Spleen (tissue), 11 donors: ENCODE measurements at regions not wholly inside any gene's neighbourhood (a gene's known extent, or its start where the extent isn't known, plus 50 kb on each side); places are given as distances from the start of the nearest gene placed in this dataset.
"Not testable (repeated sequence)": the region's sequence is repeated elsewhere in the genome, so short reads cannot be mapped to it uniquely, and the experiment has no call there.

Experiments
- DNase-seq: peaks from one replicate; pipeline ENCODE4 v3.0.0-alpha.2; 2020
- H3K27ac ChIP-seq, 8 donors: fragments of 200-600 bp; sonication (generic) in 7 of 8; 1 replicate in 4 of 8; 2 replicates in 4 of 8; pipeline versions ENCODE4 v1.5.0 to v1.8.0; 2016 to 2021; ENCODE audit warnings: inconsistent platforms in 4 of 8, mild to moderate bottlenecking in 4 of 8, moderate library complexity in 1 of 8
- H3K27me3 ChIP-seq, 7 donors: fragments of 200-600 bp; sonication (generic) in 6 of 7; replicated peaks in 1 of 7; 1 replicate in 4 of 7; 2 replicates in 3 of 7; pipeline versions ENCODE4 v1.5.0 to v1.8.0; 2016 to 2021; ENCODE audit warnings: inconsistent platforms in 3 of 7, mild to moderate bottlenecking in 1 of 7
- H3K36me3 ChIP-seq, 6 donors: fragments of 200-600 bp; sonication (generic) in 5 of 6; 1 replicate in 4 of 6; 2 replicates in 2 of 6; pipeline versions ENCODE4 v1.5.0 to v1.8.0; 2016 to 2021; ENCODE audit warnings: inconsistent platforms in 2 of 6
- H3K4me1 ChIP-seq, 6 donors: fragments of 200-600 bp; sonication (generic) in 5 of 6; 1 replicate in 3 of 6; 2 replicates in 3 of 6; pipeline versions ENCODE4 v1.5.0 to v1.8.0; 2016 to 2021; ENCODE audit warnings: inconsistent platforms in 3 of 6
- H3K4me3 ChIP-seq, 8 donors: fragments of 200-600 bp; sonication (generic) in 7 of 8; 1 replicate in 4 of 8; 2 replicates in 4 of 8; pipeline versions ENCODE4 v1.5.0 to v1.8.0; 2016 to 2021; ENCODE audit warnings: inconsistent platforms in 4 of 8, mild to moderate bottlenecking in 4 of 8, moderate library complexity in 2 of 8
- H3K9me3 ChIP-seq, 8 donors: fragments of 200-600 bp; sonication (generic) in 7 of 8; 1 replicate in 4 of 8; 2 replicates in 4 of 8; pipeline versions ENCODE4 v1.5.0 to v1.8.0; 2016 to 2021; ENCODE audit warnings: inconsistent platforms in 4 of 8
- WGBS, 5 donors: extraction: QIAGEN DNeasy Blood & Tissue Kit in 3 of 5; methylation state at CpG; one replicate each; pipeline versions ENCODE4 v1.1.5 to v1.1.7; 2013 to 2018; 5-methylcytosine and 5-hydroxymethylcytosine counted together
- intact Hi-C: fragments of 100-400 bp; cut with DNase I; formaldehyde crosslinking; loops from one replicate; pipeline ENCODE4 v1.15.0; 2023; ENCODE audit warnings: low total_unique reads
- TF ChIP-seq, protein P1 (sequence below), 11 experiments: fragments of 200-600 bp in 7 of 11; fragments of 450-650 bp in 4 of 11; sonication (generic) in 4 of 11; IDR thresholded peaks in 8 of 11; conservative IDR thresholded peaks in 3 of 11; 1 replicate in 7 of 11; 2 replicates in 4 of 11; pipeline versions ENCODE4 v1.4.0 to v1.8.0; 2016 to 2021; ENCODE audit warnings: antibody characterized with exemption in 11 of 11, inconsistent platforms in 4 of 11, mild to moderate bottlenecking in 1 of 11
- donor health status: healthy with polysubstance abuse.
- donor health status: DM: no; HTN: no; CAD: no; lungs with moderate emphysema.
- donor health status: DM: no; HTN: no; CAD: no.
- donor health status: Bipolar disorder and iron deficiency.
- donor health status: healthy.
- donor health status: DM: no; HTN: no; CAD: no.
- donor health status: DM: yes; HTN: yes; CAD: no.

- H3K27ac ChIP-seq, H3K4me3 ChIP-seq, intact Hi-C loops, H3K27me3 ChIP-seq, H3K4me1 ChIP-seq, H3K9me3 ChIP-seq, H3K36me3 ChIP-seq: not testable (repeated sequence)
- WGBS, 5 donors = 80 to 84% (median 81%) methylated on average over 8 of the region's 8 CpGs
- DNase-seq = peak; percentile 76
- TF ChIP-seq, protein P1, sequence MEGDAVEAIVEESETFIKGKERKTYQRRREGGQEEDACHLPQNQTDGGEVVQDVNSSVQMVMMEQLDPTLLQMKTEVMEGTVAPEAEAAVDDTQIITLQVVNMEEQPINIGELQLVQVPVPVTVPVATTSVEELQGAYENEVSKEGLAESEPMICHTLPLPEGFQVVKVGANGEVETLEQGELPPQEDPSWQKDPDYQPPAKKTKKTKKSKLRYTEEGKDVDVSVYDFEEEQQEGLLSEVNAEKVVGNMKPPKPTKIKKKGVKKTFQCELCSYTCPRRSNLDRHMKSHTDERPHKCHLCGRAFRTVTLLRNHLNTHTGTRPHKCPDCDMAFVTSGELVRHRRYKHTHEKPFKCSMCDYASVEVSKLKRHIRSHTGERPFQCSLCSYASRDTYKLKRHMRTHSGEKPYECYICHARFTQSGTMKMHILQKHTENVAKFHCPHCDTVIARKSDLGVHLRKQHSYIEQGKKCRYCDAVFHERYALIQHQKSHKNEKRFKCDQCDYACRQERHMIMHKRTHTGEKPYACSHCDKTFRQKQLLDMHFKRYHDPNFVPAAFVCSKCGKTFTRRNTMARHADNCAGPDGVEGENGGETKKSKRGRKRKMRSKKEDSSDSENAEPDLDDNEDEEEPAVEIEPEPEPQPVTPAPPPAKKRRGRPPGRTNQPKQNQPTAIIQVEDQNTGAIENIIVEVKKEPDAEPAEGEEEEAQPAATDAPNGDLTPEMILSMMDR (IDR thresholded peaks at IDR 0.05 in 8 of 11, conservative IDR thresholded peaks at IDR 0.05 in 3 of 11) = peak in 2 of 11 experiments; percentile 23 to 25
Observed at GRCh38 chr9:39559384-39559783, 203.9 kb downstream of the SPATA31A1 start.

GRCh38 chr9:39566782-39567181 lies 211.3 kb downstream of the SPATA31A1 start:
- H3K27me3 ChIP-seq, H3K36me3 ChIP-seq, DNase-seq, H3K27ac ChIP-seq, H3K4me3 ChIP-seq, H3K9me3 ChIP-seq, intact Hi-C loops, H3K4me1 ChIP-seq: not testable (repeated sequence)
- 4 to 23% (median 17%) methylated on average over 6 of the region's 6 CpGs for WGBS, 5 donors

GRCh38 chr9:39567396-39567795 lies 211.9 kb downstream of the SPATA31A1 start:
- H3K27ac ChIP-seq, intact Hi-C loops, H3K27me3 ChIP-seq, H3K36me3 ChIP-seq, H3K4me3 ChIP-seq, H3K9me3 ChIP-seq, H3K4me1 ChIP-seq, DNase-seq: not testable (repeated sequence)
- WGBS, 5 donors = 87 to 97% (median 94%) methylated on average over 1 of the region's 1 CpG

DNA sequence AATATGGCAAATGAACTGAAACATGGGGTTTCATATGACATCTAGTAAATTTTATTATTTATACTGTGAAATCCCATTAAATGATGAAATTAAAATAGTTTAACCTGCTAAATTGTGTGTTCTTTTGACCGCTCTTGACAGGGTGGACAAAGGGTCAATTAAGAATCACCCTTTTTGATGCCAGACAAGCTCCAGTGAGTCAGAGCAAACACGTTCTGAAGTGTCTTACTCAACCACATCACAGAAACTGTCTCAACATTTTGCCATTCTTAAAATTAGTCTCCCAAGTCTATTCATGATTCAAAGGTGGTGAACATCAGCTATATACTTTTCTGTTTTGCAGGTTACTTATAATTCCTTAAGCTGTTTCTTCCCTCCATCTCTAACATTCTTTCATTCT lies 213.4 kb downstream of the SPATA31A1 start:
- DNase-seq, H3K4me3 ChIP-seq, H3K27me3 ChIP-seq, H3K36me3 ChIP-seq, H3K27ac ChIP-seq, intact Hi-C loops, H3K4me1 ChIP-seq, H3K9me3 ChIP-seq: not testable (repeated sequence)
- WGBS, 5 donors = 77 to 100% (median 91%) methylated on average over 1 of the region's 2 CpGs

DNA sequence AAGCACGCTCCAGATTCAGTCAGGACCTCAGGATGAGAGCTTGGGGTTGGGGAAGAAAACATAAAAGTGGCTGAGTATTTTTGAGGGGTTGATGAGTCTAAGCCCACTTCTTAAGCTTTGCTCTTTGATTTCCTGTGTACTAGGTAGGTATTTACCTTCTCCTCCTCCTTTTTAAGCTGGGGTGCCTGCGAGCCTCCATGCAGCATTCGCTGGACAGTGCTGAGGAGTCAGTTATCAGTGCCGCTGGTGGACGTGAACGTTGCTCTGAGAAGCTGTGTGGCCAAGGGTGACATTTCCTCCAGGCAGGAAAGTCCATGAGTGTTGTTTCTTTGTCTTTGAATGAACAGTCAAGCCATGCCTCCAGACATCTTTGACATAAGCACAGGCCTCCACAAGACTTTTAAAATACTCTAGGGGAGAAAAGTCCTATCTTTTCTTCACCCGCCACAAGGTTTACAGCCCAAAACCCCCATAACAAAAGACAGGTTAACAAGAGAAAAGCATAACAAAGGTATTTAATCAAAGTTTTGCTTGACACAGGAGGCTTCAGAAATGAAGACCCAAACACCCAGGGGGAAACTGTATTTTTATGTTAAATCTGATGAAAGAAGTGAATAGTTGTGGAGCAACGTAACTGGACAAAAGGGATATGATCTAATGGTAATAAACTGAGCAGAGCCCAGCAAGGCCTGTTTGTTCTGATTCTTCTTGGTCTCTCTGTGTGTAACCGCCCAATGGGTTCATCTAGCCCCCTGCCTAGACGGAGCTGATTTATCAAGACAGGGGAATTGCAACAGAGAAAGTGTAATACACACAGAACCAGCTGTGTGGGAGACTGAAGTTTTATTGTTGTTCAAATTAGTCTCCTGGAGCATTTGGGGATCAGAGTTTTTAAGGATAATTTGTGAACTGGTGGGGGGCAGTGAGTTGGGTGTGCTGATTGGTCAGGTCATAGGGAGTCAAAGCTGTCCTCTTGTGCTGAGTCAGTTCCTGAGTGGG lies 217.9 kb downstream of the SPATA31A1 start:
- H3K4me3 ChIP-seq, H3K4me1 ChIP-seq, H3K27me3 ChIP-seq, H3K36me3 ChIP-seq, DNase-seq, H3K27ac ChIP-seq, H3K9me3 ChIP-seq, intact Hi-C loops: not testable (repeated sequence)
- WGBS, 5 donors = 63 to 75% (median 73%) methylated on average over 2 to 5 of the region's 10 CpGs

DNA sequence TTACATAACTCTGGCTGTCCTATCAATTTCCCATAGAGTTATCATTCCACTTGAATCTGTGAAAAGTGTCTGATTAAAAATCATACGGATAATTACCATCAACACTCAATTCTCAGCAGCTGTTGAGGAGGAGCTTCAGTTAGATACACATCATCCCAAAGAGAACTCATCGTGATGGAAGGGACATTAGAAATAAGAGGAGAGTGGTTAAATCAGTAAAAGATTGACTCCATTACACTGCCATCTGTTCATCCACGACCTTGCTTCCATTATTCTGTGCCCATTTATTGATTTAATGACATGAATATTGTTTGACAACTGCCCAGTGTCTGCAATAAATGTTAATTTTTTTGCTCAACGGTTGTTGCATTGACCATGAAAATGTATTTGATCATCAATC lies 223.5 kb downstream of the SPATA31A1 start:
- H3K9me3 ChIP-seq, H3K4me1 ChIP-seq, H3K27ac ChIP-seq, intact Hi-C loops, H3K4me3 ChIP-seq, DNase-seq, H3K36me3 ChIP-seq, H3K27me3 ChIP-seq: not testable (repeated sequence)
- 65 to 85% (median 70%) methylated on average over 3 to 4 of the region's 4 CpGs for WGBS, 5 donors

GRCh38 chr9:39581296-39581695 lies 225.8 kb downstream of the SPATA31A1 start:
- H3K27ac ChIP-seq, H3K4me1 ChIP-seq, H3K9me3 ChIP-seq, DNase-seq, H3K4me3 ChIP-seq, H3K27me3 ChIP-seq, intact Hi-C loops, H3K36me3 ChIP-seq: not testable (repeated sequence)
- WGBS, 5 donors = 83 to 98% (median 91%) methylated on average over 3 of the region's 3 CpGs

DNA sequence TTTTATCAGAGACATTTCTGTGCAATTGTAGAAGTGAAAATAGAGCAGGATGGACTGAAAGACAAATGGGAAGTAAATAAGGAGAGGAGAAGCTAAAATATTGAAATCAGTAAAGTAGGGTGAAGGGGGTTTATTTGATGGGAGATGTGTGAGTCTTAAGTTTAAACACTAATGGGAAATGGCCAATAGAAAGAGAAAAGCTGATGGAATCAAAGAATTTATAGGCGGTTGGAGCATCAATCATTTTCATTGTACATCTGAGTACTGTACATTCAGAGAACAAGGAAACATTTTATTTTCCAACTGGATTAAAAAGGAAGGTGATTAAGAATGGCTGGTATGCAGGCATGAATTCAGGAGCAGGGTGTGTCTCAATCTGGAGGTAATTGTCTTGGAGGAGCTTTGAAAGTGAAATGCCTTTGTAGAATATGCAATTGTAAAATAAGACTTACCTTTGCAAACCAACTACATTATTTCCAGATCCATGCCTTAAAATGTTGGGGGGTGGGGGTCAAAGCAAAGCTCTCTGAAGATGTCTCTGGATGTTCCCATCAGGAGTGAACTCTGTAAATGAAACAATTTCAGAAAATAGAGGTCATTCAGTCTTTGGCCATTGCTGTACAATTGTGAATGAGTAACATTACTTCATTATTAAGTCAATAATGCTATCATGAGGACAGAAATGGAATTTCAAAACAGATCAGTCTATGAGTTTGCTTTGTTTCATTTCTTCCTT lies 227.4 kb downstream of the SPATA31A1 start:
- H3K36me3 ChIP-seq, intact Hi-C loops, H3K4me1 ChIP-seq, DNase-seq, H3K9me3 ChIP-seq, H3K27me3 ChIP-seq, H3K27ac ChIP-seq, H3K4me3 ChIP-seq: not testable (repeated sequence)
- 92 to 100% (median 98%) methylated on average over 1 of the region's 1 CpG for WGBS, 5 donors

DNA sequence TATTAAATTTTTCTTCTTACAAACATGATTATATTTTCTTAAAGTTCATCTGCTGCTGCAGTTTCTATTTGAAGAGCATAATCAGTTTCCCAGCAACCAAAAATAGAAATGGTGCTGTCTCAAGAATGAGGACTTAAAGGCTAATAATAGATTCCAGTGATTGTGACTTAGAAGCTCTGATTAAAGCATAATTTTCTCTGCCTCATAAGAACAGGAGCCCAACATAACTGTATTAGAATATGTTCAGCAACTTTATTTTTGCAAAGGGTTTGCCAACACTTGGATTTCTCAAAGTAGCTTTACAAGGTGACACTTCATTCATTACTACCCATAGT lies 227.9 kb downstream of the SPATA31A1 start:
- DNase-seq, H3K27me3 ChIP-seq, H3K36me3 ChIP-seq, H3K4me3 ChIP-seq, intact Hi-C loops, H3K4me1 ChIP-seq, H3K27ac ChIP-seq, H3K9me3 ChIP-seq: not testable (repeated sequence)

- H3K36me3 ChIP-seq, H3K27me3 ChIP-seq, intact Hi-C loops, DNase-seq, H3K4me3 ChIP-seq, H3K4me1 ChIP-seq, H3K9me3 ChIP-seq, H3K27ac ChIP-seq: not testable (repeated sequence)
- 86 to 95% (median 92%) methylated on average over 5 to 6 of the region's 7 CpGs for WGBS, 5 donors
Observed at GRCh38 chr9:39585233-39585632, 229.8 kb downstream of the SPATA31A1 start.
